SK-N-SH (cell line): ENCODE measurements at regions not wholly inside any gene's neighbourhood (a gene's known extent, or its start where the extent isn't known, plus 50 kb on each side); places are given as distances from the start of the nearest gene placed in this dataset.
A peak's percentile ranks its signal among the peaks of the same experiment; 100 is the strongest.

Source experiments
- CTCF ChIA-PET: fragments of 300-600, 350-600 bp; formaldehyde crosslinking; extraction: SDS; loops from one replicate; lab custom pipeline; 2021; lab: Yijun Ruan, JAX
- POLR2A ChIA-PET: fragments of 350-600 bp; sonication (Branson Sonifier 250); formaldehyde crosslinking; extraction: SDS; loops from one replicate; lab custom pipeline; 2020; ENCODE audit warnings: antibody characterized with exemption, inconsistent platforms; lab: Yijun Ruan, JAX
- DNase-seq: peaks from one replicate; pipeline ENCODE4 v3.0.0; 2012
- H2AFZ ChIP-seq: fragments of 200-600 bp; sonication (generic); 2 replicates; pipeline ENCODE4 v1.8.1; 2016; ENCODE audit warnings: antibody characterized with exemption, mild to moderate bottlenecking, low read depth
- H3F3A ChIP-seq: fragments of 200-600 bp; sonication (generic); replicated peaks from 2 replicates; pipeline ENCODE3; 2016; ENCODE audit warnings: antibody characterized with exemption, mild to moderate bottlenecking; ENCODE audit not compliant: insufficient read depth
- H3K27ac ChIP-seq, 2 experiments: fragments of 200-500 bp in 1 of 2; fragments of 200-600 bp in 1 of 2; sonication (Bioruptor generic) in 1 of 2; sonication (generic), shearing (Covaris generic) in 1 of 2; 2 replicates each; pipeline versions ENCODE4 v1.5.1 to v1.6.1; 2014 to 2016; ENCODE audit warnings: low read depth in 2 of 2, inconsistent platforms in 1 of 2, low read length in 1 of 2, mild to moderate bottlenecking in 1 of 2, mixed read lengths in 1 of 2
- H3K27me3 ChIP-seq: fragments of 200-600 bp; sonication (generic), shearing (Covaris generic); 2 replicates; pipeline ENCODE4 v1.6.1; 2016; ENCODE audit warnings: mixed run types; ENCODE audit not compliant: insufficient read depth
- H3K36me3 ChIP-seq, 2 experiments: fragments of 200-500 bp in 1 of 2; fragments of 200-600 bp in 1 of 2; sonication (Bioruptor generic) in 1 of 2; sonication (generic) in 1 of 2; replicated peaks in 1 of 2; 2 replicates each; pipeline versions ENCODE3 to v1.5.1; 2014 to 2016; ENCODE audit warnings: low read length in 1 of 2, mild to moderate bottlenecking in 1 of 2; ENCODE audit not compliant: insufficient read depth in 2 of 2, control insufficient read depth in 1 of 2
- H3K4me1 ChIP-seq, 2 experiments: fragments of 200-500 bp in 1 of 2; fragments of 200-600 bp in 1 of 2; sonication (Bioruptor generic) in 1 of 2; sonication (generic), shearing (Covaris generic) in 1 of 2; 2 replicates each; pipeline versions ENCODE4 v1.5.1 to v1.6.1; 2014 to 2016; ENCODE audit warnings: low read depth in 1 of 2, low read length in 1 of 2, mixed run types in 1 of 2; ENCODE audit not compliant: insufficient read depth in 2 of 2, control insufficient read depth in 1 of 2
- H3K4me2 ChIP-seq: fragments of 200-600 bp; sonication (generic), shearing (Covaris generic); 2 replicates; pipeline ENCODE4 v1.6.1; 2017; ENCODE audit warnings: mixed run types
- H3K4me3 ChIP-seq, 2 experiments: fragments of 200-500 bp in 1 of 2; fragments of 200-600 bp in 1 of 2; sonication (Bioruptor generic) in 1 of 2; sonication (generic), shearing (Covaris generic) in 1 of 2; 2 replicates each; pipeline versions ENCODE4 v1.5.1 to v1.8.1; 2014 to 2016; ENCODE audit warnings: low read depth in 2 of 2, inconsistent platforms in 1 of 2, low read length in 1 of 2, mild to moderate bottlenecking in 1 of 2, mixed read lengths in 1 of 2, moderate library complexity in 1 of 2
- H3K79me2 ChIP-seq: fragments of 200-600 bp; sonication (generic); 2 replicates; pipeline ENCODE4 v1.8.1; 2017; ENCODE audit warnings: mild to moderate bottlenecking; ENCODE audit not compliant: insufficient read depth
- H3K9ac ChIP-seq: fragments of 200-600 bp; sonication (generic); 2 replicates; pipeline ENCODE4 v1.6.1; 2017; ENCODE audit warnings: mixed run types
- H3K9me2 ChIP-seq: fragments of 200-600 bp; sonication (generic); 2 replicates; pipeline ENCODE4 v1.6.1; 2017; ENCODE audit warnings: mixed run types
- H3K9me3 ChIP-seq: fragments of 200-600 bp; sonication (generic); 2 replicates; pipeline ENCODE4 v1.6.1; 2017; ENCODE audit warnings: mixed run types, mild to moderate bottlenecking, moderate library complexity
- H4K20me1 ChIP-seq: fragments of 200-600 bp; sonication (generic); 2 replicates; pipeline ENCODE4 v1.6.1; 2017; ENCODE audit warnings: mild to moderate bottlenecking, mixed run types; ENCODE audit not compliant: insufficient read depth
- CHD2 ChIP-seq: fragments of 150-350 bp; IDR thresholded peaks from 2 replicates; pipeline ENCODE4 v1.6.1; 2018; ENCODE audit warnings: low read length; ENCODE audit not compliant: partially characterized antibody
- EZH2phosphoT487 ChIP-seq: fragments of 200-600 bp; sonication (generic); IDR thresholded peaks from 2 replicates; pipeline ENCODE4 v1.6.1; 2017; ENCODE audit warnings: low read depth, mixed run types, mild to moderate bottlenecking, antibody characterized with exemption, moderate library complexity, borderline replicate concordance
- FOSL2 ChIP-seq: IDR thresholded peaks from 2 replicates; pipeline ENCODE4 v1.4.0; 2012; ENCODE audit warnings: low read depth, mild to moderate bottlenecking, moderate library complexity, borderline replicate concordance
- FOXJ3 ChIP-seq: sonication (generic); formaldehyde crosslinking; IDR thresholded peaks from 2 replicates; pipeline ENCODE4 v1.5.1; 2020; ENCODE audit warnings: mild to moderate bottlenecking, missing genetic modification reagents
- GABPA ChIP-seq: IDR thresholded peaks from 2 replicates; pipeline ENCODE4 v1.4.0; 2012; ENCODE audit warnings: low read depth, mild to moderate bottlenecking
- GATA2 ChIP-seq: sonication (generic); formaldehyde crosslinking; IDR thresholded peaks from 2 replicates; pipeline ENCODE4 v1.5.0; 2020; ENCODE audit warnings: mild to moderate bottlenecking, missing genetic modification reagents
- MEF2A ChIP-seq: IDR thresholded peaks from 2 replicates; pipeline ENCODE4 v1.4.0; 2012; ENCODE audit warnings: low read depth, borderline replicate concordance
- MXI1 ChIP-seq: IDR thresholded peaks from 2 replicates; pipeline ENCODE4 v1.6.1; 2012; ENCODE audit warnings: mild to moderate bottlenecking, low read depth, low read length, improper control_type of control experiment
- NFIC ChIP-seq: IDR thresholded peaks from 2 replicates; pipeline ENCODE4 v1.4.0; 2012; ENCODE audit warnings: borderline replicate concordance
- NRF1 ChIP-seq: IDR thresholded peaks from 2 replicates; pipeline ENCODE4 v1.6.1; 2012; ENCODE audit warnings: low read depth, mild to moderate bottlenecking, low read length
- RCOR1 ChIP-seq: fragments of 150-350 bp; IDR thresholded peaks from 2 replicates; pipeline ENCODE4 v1.6.1; 2017; ENCODE audit warnings: antibody characterized with exemption, low read length
- RFX5 ChIP-seq: IDR thresholded peaks from 2 replicates; pipeline ENCODE4 v1.6.1; 2012; ENCODE audit warnings: mild to moderate bottlenecking, improper control_type of control experiment, low read length
- RXRA ChIP-seq: IDR thresholded peaks from 2 replicates; pipeline ENCODE4 v1.4.0; 2012; ENCODE audit warnings: low read depth, mild to moderate bottlenecking, borderline replicate concordance
- SIN3A ChIP-seq: IDR thresholded peaks from 2 replicates; pipeline ENCODE4 v1.6.1; 2012; ENCODE audit warnings: low read depth, mild to moderate bottlenecking, low read length, moderate library complexity, borderline replicate concordance
- TAF1 ChIP-seq: IDR thresholded peaks from 2 replicates; pipeline ENCODE4 v1.6.1; 2012; ENCODE audit warnings: low read depth, mild to moderate bottlenecking, low read length, moderate library complexity, borderline replicate concordance
- TEAD4 ChIP-seq: IDR thresholded peaks from 2 replicates; pipeline ENCODE4 v1.4.0; 2012; ENCODE audit warnings: mild to moderate bottlenecking, borderline replicate concordance; ENCODE audit not compliant: insufficient read depth
- YY1 ChIP-seq: IDR thresholded peaks from 2 replicates; pipeline ENCODE4 v1.4.0; 2012; ENCODE audit warnings: low read depth, mild to moderate bottlenecking
- WGBS: methylation state at CpG from one replicate; pipeline ENCODE4 v1.1.6; 2017; ENCODE audit warnings: low lambda C conversion rate; 5-methylcytosine and 5-hydroxymethylcytosine counted together
- TF ChIP-seq, protein P1 (sequence below): IDR thresholded peaks from 2 replicates; pipeline ENCODE4 v1.4.0; 2012; ENCODE audit warnings: low read depth
- TF ChIP-seq, protein P2 (sequence below): IDR thresholded peaks from 2 replicates; pipeline ENCODE4 v1.4.0; 2012; ENCODE audit warnings: low read depth, borderline replicate concordance
- TF ChIP-seq, protein P3 (sequence below): fragments of 200-600 bp; sonication (generic); IDR thresholded peaks from 2 replicates; pipeline ENCODE4 v1.6.1; 2017; ENCODE audit warnings: antibody characterized with exemption, mild to moderate bottlenecking, moderate library complexity

DNA sequence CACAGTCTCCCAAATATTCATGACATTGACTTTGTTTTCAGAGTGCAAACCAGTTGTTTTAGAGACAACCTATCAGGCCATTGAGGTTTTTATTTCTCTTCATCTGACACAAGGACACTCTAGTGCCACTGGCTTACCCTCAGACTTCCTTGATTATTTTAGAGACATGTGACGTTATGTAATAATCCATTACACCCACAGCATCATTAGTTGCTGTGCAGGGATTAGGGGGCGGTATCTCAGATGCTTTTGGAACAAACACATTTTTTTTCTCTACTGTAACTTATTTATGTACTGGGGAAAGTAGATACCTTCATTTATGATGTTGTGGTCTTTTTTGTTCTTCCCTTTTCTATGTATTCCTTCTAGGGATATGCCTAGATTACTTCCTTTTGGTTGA, 2293.1 kb downstream of the PCDH7 start:
- H3F3A ChIP-seq: no peaks in the 10 kb centered on the region
- POLR2A ChIA-PET: no interaction called here
- no peaks in the 10 kb centered on the region for H3K79me2 ChIP-seq
- H3K4me1 ChIP-seq: no peaks in the 10 kb centered on the region
- no peaks in the 10 kb centered on the region for H3K27me3 ChIP-seq
- WGBS: 2% methylated on average over 2 of the region's 2 CpGs
- H4K20me1 ChIP-seq: no peaks in the 10 kb centered on the region
- H3K4me2 ChIP-seq: no peak overlapping the region
- no peaks in the 10 kb centered on the region for H3K9me2 ChIP-seq
- H3K27ac ChIP-seq: no peak overlapping the region
- H3K36me3 ChIP-seq: no peaks in the 10 kb centered on the region
- H2AFZ ChIP-seq: 0 out of 2 replicates have a peak overlapping the region, but pooled peaks have one; percentile 68
- CTCF ChIA-PET: no interaction called here
- H3K9me3 ChIP-seq: no peaks in the 10 kb centered on the region
- peak; percentile 93 for TF ChIP-seq RFX5
- no peak for TF ChIP-seq NRF1
- no peak for DNase-seq
- H3K9ac ChIP-seq: no peak overlapping the region
- no peak overlapping the region for H3K4me3 ChIP-seq

- no peaks in the 10 kb centered on the region for H3K4me1 ChIP-seq
- 47% methylated on average over 2 of the region's 2 CpGs for WGBS
- ChIA-PET POLR2A (no interaction called here), CTCF (no interaction called here)
- H4K20me1 ChIP-seq: no peaks in the 10 kb centered on the region
- no peaks in the 10 kb centered on the region for H3K79me2 ChIP-seq
- no peaks in the 10 kb centered on the region for H3K9me2 ChIP-seq
- no peaks in the 10 kb centered on the region for H3F3A ChIP-seq
- H2AFZ ChIP-seq: no peak overlapping the region
- H3K36me3 ChIP-seq: no peaks in the 10 kb centered on the region
- no peak overlapping the region for H3K4me2 ChIP-seq
- H3K4me3 ChIP-seq: no peak overlapping the region
- H3K27ac ChIP-seq: no peak overlapping the region
- DNase-seq: no peak
- TF ChIP-seq, protein P1, sequence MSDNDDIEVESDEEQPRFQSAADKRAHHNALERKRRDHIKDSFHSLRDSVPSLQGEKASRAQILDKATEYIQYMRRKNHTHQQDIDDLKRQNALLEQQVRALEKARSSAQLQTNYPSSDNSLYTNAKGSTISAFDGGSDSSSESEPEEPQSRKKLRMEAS: no peak
- no peak for TF ChIP-seq FOSL2
- TF ChIP-seq GATA2 (CRISPR knock-in tag): no peak
- TF ChIP-seq RXRA: no peak
- TF ChIP-seq CHD2: no peak
- no peak for TF ChIP-seq FOXJ3 (CRISPR knock-in tag)
- no peak for TF ChIP-seq TEAD4
- TF ChIP-seq NRF1: no peak
- TF ChIP-seq RCOR1: no peak
- no peak overlapping the region for H3K9ac ChIP-seq
- H3K9me3 ChIP-seq: no peaks in the 10 kb centered on the region
- no peaks in the 10 kb centered on the region for H3K27me3 ChIP-seq
Measured at GRCh38 chr4:33025236-33025635, 2305.1 kb downstream of the PCDH7 start.

GRCh38 chr4:33029976-33030375, 2309.8 kb downstream of the PCDH7 start:
- no peak overlapping the region for H3K4me3 ChIP-seq
- TF ChIP-seq MXI1 (no peak), TAF1 (no peak), NRF1 (no peak), MEF2A (no peak), EZH2phosphoT487 (no peak), NFIC (no peak), FOXJ3 (CRISPR knock-in tag) (no peak), YY1 (no peak), GABPA (no peak), SIN3A (no peak), RCOR1 (no peak)
- TF ChIP-seq, protein P2, sequence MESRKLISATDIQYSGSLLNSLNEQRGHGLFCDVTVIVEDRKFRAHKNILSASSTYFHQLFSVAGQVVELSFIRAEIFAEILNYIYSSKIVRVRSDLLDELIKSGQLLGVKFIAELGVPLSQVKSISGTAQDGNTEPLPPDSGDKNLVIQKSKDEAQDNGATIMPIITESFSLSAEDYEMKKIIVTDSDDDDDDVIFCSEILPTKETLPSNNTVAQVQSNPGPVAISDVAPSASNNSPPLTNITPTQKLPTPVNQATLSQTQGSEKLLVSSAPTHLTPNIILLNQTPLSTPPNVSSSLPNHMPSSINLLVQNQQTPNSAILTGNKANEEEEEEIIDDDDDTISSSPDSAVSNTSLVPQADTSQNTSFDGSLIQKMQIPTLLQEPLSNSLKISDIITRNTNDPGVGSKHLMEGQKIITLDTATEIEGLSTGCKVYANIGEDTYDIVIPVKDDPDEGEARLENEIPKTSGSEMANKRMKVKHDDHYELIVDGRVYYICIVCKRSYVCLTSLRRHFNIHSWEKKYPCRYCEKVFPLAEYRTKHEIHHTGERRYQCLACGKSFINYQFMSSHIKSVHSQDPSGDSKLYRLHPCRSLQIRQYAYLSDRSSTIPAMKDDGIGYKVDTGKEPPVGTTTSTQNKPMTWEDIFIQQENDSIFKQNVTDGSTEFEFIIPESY: no peak
- TF ChIP-seq, protein P3, sequence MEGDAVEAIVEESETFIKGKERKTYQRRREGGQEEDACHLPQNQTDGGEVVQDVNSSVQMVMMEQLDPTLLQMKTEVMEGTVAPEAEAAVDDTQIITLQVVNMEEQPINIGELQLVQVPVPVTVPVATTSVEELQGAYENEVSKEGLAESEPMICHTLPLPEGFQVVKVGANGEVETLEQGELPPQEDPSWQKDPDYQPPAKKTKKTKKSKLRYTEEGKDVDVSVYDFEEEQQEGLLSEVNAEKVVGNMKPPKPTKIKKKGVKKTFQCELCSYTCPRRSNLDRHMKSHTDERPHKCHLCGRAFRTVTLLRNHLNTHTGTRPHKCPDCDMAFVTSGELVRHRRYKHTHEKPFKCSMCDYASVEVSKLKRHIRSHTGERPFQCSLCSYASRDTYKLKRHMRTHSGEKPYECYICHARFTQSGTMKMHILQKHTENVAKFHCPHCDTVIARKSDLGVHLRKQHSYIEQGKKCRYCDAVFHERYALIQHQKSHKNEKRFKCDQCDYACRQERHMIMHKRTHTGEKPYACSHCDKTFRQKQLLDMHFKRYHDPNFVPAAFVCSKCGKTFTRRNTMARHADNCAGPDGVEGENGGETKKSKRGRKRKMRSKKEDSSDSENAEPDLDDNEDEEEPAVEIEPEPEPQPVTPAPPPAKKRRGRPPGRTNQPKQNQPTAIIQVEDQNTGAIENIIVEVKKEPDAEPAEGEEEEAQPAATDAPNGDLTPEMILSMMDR: no peak

More at GRCh38 chr4:33029976-33030375, 2309.8 kb downstream of the PCDH7 start:
- Histone ChIP-seq H3K9ac (no peak overlapping the region), H3K4me1 (no peaks in the 10 kb centered on the region; a peak in 1 of 4 replicates), H2AFZ (no peak overlapping the region), H3K36me3 (no peaks in the 10 kb centered on the region), H3K4me2 (no peak overlapping the region), H3F3A (no peaks in the 10 kb centered on the region), H3K9me3 (no peaks in the 10 kb centered on the region), H3K27me3 (no peaks in the 10 kb centered on the region), H4K20me1 (no peaks in the 10 kb centered on the region), H3K79me2 (no peaks in the 10 kb centered on the region), H3K27ac (no peak overlapping the region), H3K9me2 (no peaks in the 10 kb centered on the region)
- DNase-seq: no peak
- ChIA-PET CTCF (no interaction called here), POLR2A (no interaction called here)
